ENCODE measurements at regions not wholly inside any gene's neighbourhood (a gene's known extent, or its start where the extent isn't known, plus 50 kb on each side); places are given as distances from the start of the nearest gene placed in this dataset.

DNA sequence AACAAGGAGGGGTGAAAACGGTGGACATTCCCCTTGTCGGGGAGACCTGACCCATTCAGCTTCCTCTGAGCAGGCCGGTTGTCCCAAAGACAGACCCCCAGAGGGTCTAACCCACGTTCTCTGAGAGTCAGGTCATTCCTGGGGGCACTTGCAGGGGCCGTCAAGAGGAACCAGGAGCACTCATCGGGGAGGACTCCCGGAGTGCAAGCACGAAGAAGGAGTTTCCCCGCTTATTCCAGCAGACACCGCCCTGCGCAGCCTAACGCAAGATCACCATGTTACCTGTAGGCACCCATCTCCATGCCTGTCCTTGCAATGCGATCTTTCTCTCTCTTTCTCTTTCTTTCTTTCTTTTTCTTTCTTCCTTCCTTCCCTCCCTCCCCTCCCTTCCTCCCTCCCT, 154.2 kb downstream of the SHOX start:
- no peak for ATAC-seq (ENCODE audit: low read depth)
- no peaks in the 10 kb centered on the region for H3K9me3 Mint-ChIP-seq
- no peak overlapping the region for H3K27ac Mint-ChIP-seq
- intact Hi-C loops (cut with micrococcal nuclease): no loop called here
- POLR2A ChIA-PET: no interaction called here
- no peak for DNase-seq
- peaks cover 3% of the 10 kb centered on the region for H3K27me3 Mint-ChIP-seq
- CTCF ChIA-PET: no interaction called here
- no peak overlapping the region for H3K4me3 Mint-ChIP-seq
- H3K36me3 Mint-ChIP-seq (ENCODE audit: low read depth): no peaks in the 10 kb centered on the region
- no peaks in the 10 kb centered on the region for H3K4me1 Mint-ChIP-seq
- TF ChIP-seq, protein P1, sequence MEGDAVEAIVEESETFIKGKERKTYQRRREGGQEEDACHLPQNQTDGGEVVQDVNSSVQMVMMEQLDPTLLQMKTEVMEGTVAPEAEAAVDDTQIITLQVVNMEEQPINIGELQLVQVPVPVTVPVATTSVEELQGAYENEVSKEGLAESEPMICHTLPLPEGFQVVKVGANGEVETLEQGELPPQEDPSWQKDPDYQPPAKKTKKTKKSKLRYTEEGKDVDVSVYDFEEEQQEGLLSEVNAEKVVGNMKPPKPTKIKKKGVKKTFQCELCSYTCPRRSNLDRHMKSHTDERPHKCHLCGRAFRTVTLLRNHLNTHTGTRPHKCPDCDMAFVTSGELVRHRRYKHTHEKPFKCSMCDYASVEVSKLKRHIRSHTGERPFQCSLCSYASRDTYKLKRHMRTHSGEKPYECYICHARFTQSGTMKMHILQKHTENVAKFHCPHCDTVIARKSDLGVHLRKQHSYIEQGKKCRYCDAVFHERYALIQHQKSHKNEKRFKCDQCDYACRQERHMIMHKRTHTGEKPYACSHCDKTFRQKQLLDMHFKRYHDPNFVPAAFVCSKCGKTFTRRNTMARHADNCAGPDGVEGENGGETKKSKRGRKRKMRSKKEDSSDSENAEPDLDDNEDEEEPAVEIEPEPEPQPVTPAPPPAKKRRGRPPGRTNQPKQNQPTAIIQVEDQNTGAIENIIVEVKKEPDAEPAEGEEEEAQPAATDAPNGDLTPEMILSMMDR (IDR thresholded peaks at IDR 0.05): no peak

DNA sequence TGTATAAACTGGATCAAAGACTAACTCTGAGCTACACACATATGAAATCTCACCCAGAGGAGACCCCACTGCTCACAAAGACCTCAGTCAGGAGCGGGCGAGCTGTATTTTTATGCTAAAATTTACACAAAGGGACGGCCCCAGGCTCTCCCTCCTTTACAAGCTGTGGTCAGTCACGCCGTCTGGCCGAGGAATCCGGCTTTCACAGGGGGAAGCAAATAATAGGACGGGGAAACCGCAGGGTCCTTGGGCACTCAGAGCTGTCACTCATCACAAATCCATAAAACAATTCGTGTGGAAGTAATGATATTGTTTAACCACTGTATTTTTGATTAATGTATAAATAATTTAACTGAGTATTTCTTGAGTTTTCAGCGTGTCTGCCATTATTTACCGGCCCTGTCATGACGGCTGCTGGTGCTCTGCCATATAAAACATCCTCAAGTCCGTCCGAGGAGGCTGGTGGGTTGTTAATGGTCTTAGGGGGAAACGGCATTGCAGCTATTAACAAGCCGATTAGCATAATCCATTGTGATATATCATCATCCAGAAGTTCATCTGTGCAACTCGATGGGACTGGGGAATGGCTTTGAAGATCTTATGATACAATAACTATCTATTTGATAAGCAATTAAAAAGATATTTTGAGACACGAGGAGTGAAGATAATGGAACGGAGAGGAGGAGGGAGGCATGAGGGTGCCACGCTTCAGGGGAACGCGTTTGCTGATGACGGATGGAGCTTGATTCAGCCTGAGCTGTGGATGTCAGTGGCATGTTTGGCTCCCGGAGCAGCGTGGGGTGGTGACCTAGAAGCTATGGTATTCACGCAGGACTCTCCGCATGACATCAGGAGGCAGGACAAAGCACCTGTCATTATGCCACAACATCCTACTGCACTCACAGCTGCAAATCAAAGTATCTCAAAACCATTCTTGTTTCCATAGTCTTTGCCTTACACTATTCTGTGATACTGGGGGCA, 150.9 kb downstream of the SHOX start:
- intact Hi-C loops (cut with micrococcal nuclease): no loop called here

DNA sequence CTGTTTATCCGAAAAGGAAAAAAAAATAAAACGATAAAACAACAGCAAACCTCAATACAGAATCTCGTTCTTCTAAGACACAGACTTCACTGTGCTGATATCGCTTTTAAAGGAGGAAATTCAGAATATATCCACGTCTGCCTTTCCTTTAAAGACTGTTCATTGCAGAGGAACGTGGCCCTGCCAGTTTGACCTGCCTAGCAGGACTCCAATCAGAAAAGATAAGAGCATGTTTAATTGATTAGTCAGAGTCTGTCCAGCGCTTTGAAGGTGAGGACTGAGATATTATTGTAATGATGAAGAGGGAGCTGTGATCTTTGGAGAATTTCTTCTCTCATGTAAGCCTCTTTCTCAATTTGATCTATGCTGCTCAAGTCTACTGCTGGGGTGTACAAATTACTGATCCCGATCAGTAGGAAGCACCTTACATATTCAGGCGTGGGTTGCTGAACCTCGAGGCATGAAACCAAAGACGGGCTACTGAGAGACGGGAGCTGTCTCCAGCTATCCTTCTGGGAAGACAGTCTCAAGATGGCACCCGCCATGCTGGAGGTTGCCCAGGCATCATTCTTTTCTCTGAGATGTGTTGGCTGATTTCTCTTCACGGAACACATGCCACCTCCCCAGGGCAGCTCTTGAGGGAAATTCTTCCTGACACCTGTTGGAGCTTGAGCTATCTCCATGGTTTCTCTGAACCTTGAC, 146.1 kb downstream of the SHOX start:
- CTCF ChIA-PET: no interaction called here
- POLR2A ChIA-PET: no interaction called here
- DNase-seq (no peak), ATAC-seq (ENCODE audit: low read depth) (no peak)
- Mint-ChIP-seq H3K9me3 (peaks cover 3% of the 10 kb centered on the region), H3K27me3 (no peaks in the 10 kb centered on the region), H3K4me1 (no peaks in the 10 kb centered on the region), H3K4me3 (no peak overlapping the region), H3K27ac (no peak overlapping the region), H3K36me3 (ENCODE audit: low read depth) (no peaks in the 10 kb centered on the region)
- intact Hi-C loops (cut with micrococcal nuclease): no loop called here
- TF ChIP-seq, protein P1 (IDR thresholded peaks at IDR 0.05): no peak

More for the DNA sequence above, 150.9 kb downstream of the SHOX start:
- ATAC-seq (ENCODE audit: low read depth): no peak
- DNase-seq: no peak
- H3K4me1 Mint-ChIP-seq: no peaks in the 10 kb centered on the region
- H3K27ac Mint-ChIP-seq: no peak overlapping the region
- H3K4me3 Mint-ChIP-seq: no peak overlapping the region
- no peaks in the 10 kb centered on the region for H3K27me3 Mint-ChIP-seq
- TF ChIP-seq, protein P1 (IDR thresholded peaks at IDR 0.05): no peak
- no peaks in the 10 kb centered on the region for H3K36me3 Mint-ChIP-seq (ENCODE audit: low read depth)
- CTCF ChIA-PET: no interaction called here
- POLR2A ChIA-PET: no interaction called here
- no peaks in the 10 kb centered on the region for H3K9me3 Mint-ChIP-seq

DNA sequence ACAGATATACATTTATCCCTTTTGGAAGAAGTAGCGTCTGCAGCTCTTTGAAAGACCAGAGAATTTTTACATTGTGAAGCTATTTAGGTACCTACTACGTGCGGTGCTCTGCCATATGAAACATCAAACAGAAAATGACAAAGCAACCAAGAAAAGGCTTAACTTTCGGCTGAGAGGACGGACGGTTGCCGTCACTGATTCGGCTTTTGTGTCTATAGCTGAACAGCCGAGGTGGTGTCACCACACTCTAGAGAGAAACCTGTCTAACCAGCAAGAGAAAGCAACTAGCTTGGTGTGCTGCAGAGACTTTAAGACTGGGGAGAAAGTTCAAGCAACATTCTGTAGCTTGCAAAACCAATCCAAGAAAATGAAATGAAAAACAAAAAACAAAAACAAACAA, 145.5 kb downstream of the SHOX start:
- H3K4me3 Mint-ChIP-seq: no peak overlapping the region
- TF ChIP-seq, protein P1 (IDR thresholded peaks at IDR 0.05): no peak
- H3K4me1 Mint-ChIP-seq: no peaks in the 10 kb centered on the region
- peaks cover 3% of the 10 kb centered on the region for H3K9me3 Mint-ChIP-seq
- intact Hi-C loops (cut with micrococcal nuclease): no loop called here
- DNase-seq (no peak), ATAC-seq (ENCODE audit: low read depth) (no peak)
- POLR2A ChIA-PET: no interaction called here
- no peak overlapping the region for H3K27ac Mint-ChIP-seq
- no peaks in the 10 kb centered on the region for H3K27me3 Mint-ChIP-seq
- CTCF ChIA-PET: no interaction called here
- no peaks in the 10 kb centered on the region for H3K36me3 Mint-ChIP-seq (ENCODE audit: low read depth)

DNA sequence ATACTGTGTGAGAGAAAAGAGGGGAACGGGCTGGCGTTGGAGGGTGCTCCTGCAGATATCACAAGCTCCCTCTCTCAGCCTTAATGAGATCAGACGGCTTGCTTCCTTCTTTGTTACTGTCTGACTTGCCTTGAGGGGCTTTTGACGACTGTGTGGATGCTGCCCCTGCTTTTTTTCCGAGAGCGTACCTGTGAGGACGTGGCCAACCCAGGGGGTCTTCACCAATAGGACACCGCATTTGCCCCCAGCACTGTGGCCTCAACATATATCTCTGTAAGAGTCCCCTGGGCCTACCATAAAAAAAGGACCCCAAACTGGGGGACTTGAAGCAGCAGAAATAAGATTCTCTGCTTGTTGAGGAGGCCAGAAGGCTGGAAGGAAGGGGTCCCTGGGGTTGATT, 143.9 kb downstream of the SHOX start:
- Mint-ChIP-seq H3K9me3 (peaks cover 3% of the 10 kb centered on the region), H3K27ac (no peak overlapping the region), H3K36me3 (ENCODE audit: low read depth) (no peaks in the 10 kb centered on the region), H3K4me3 (no peak overlapping the region), H3K4me1 (no peaks in the 10 kb centered on the region), H3K27me3 (no peaks in the 10 kb centered on the region)
- TF ChIP-seq, protein P1 (IDR thresholded peaks at IDR 0.05): no peak
- ATAC-seq (ENCODE audit: low read depth) (no peak), DNase-seq (no peak)
- intact Hi-C loops (cut with micrococcal nuclease): no loop called here
- ChIA-PET CTCF (no interaction called here), POLR2A (no interaction called here)
